HG03159 (cell line): ENCODE measurements at regions not wholly inside any gene's neighbourhood (a gene's known extent, or its start where the extent isn't known, plus 50 kb on each side); places are given as distances from the start of the nearest gene placed in this dataset.
A peak's percentile ranks its signal among the peaks of the same experiment; 100 is the strongest.

Experiments
- ATAC-seq: cut with Tn5 transposase; IDR thresholded peaks from one replicate; pipeline ENCODE4 v1.9.1; 2021; ENCODE audit warnings: mild to moderate bottlenecking, moderate library complexity; ENCODE audit not compliant: unreplicated experiment

GRCh38 chr4:115850799-115851509 is 737.5 kb upstream of the NDST4 start:
- peak; percentile 44 for ATAC-seq

- ATAC-seq = no peak
Observed at GRCh38 chr4:115844180-115844579, 730.8 kb upstream of the NDST4 start.

- ATAC-seq = no peak
Observed at GRCh38 chr4:115841871-115842270, 728.5 kb upstream of the NDST4 start.

- ATAC-seq = no peak
Observed at GRCh38 chr4:115834441-115834840, 721.0 kb upstream of the NDST4 start.

- no peak for ATAC-seq
Observed at GRCh38 chr4:115824630-115825029, 711.2 kb upstream of the NDST4 start.

GRCh38 chr4:115803825-115804224 is 690.4 kb upstream of the NDST4 start:
- ATAC-seq = no peak

- no peak for ATAC-seq
Observed at GRCh38 chr4:115790812-115791211, 677.4 kb upstream of the NDST4 start.

- ATAC-seq = peak; percentile 51
Observed at GRCh38 chr4:115781528-115782146, 668.2 kb upstream of the NDST4 start.

- peak; percentile 79 for ATAC-seq
Observed at GRCh38 chr4:115780835-115781234, 667.4 kb upstream of the NDST4 start.

- ATAC-seq = no peak
Observed at GRCh38 chr4:115780268-115780667, 666.8 kb upstream of the NDST4 start.

GRCh38 chr4:115770046-115770543 is 656.7 kb upstream of the NDST4 start:
- no peak for ATAC-seq

GRCh38 chr4:115769396-115769795 is 656.0 kb upstream of the NDST4 start:
- ATAC-seq = no peak

GRCh38 chr4:115763051-115763450 is 649.6 kb upstream of the NDST4 start:
- no peak for ATAC-seq

GRCh38 chr4:115759231-115759630 is 645.8 kb upstream of the NDST4 start:
- ATAC-seq = no peak

- ATAC-seq = no peak
Observed at GRCh38 chr4:115749404-115749803, 636.0 kb upstream of the NDST4 start.

GRCh38 chr4:115740806-115741205 is 627.4 kb upstream of the NDST4 start:
- no peak for ATAC-seq

GRCh38 chr4:115729739-115730266 is 616.4 kb upstream of the NDST4 start:
- no peak for ATAC-seq

GRCh38 chr4:115723621-115724020 is 610.2 kb upstream of the NDST4 start:
- ATAC-seq = no peak

- ATAC-seq = no peak
Observed at GRCh38 chr4:115720611-115721010, 607.2 kb upstream of the NDST4 start.

GRCh38 chr4:115711575-115711974 is 598.2 kb upstream of the NDST4 start:
- ATAC-seq = no peak

GRCh38 chr4:115688961-115689360 is 575.5 kb upstream of the NDST4 start:
- ATAC-seq = no peak

- ATAC-seq = no peak
Observed at GRCh38 chr4:115687052-115687755, 573.8 kb upstream of the NDST4 start.
